Stimulated activated CD4-positive, alpha-beta T cell treated with anti-CD3 and anti-CD28 coated beads, Interleukin-15, amount 100 ng/mL, for 24 hours (primary cell): ENCODE measurements at regions not wholly inside any gene's neighbourhood (a gene's known extent, or its start where the extent isn't known, plus 50 kb on each side); places are given as distances from the start of the nearest gene placed in this dataset.

ENCODE experiments used
- DNase-seq: peaks from one replicate; pipeline ENCODE4 v3.0.0-alpha.2; 2020

- no peak for DNase-seq
Observed at GRCh38 chr6:33921745-33922144, 117.9 kb upstream of the MLN start.

GRCh38 chr6:33918175-33918695, 114.4 kb upstream of the MLN start:
- no peak for DNase-seq

- DNase-seq, result no peak
Observed at GRCh38 chr6:33915134-33915533, 111.3 kb upstream of the MLN start.

- peak; percentile 63 for DNase-seq
Observed at GRCh38 chr6:33914645-33915044, 110.8 kb upstream of the MLN start.

- no peak for DNase-seq
Observed at GRCh38 chr6:33912195-33912594, 108.4 kb upstream of the MLN start.

- no peak for DNase-seq
Observed at GRCh38 chr6:33911488-33911887, 107.7 kb upstream of the MLN start.

GRCh38 chr6:33910594-33910993, 106.8 kb upstream of the MLN start:
- no peak for DNase-seq

GRCh38 chr6:33909737-33910136, 105.9 kb upstream of the MLN start:
- no peak for DNase-seq

GRCh38 chr6:33908025-33908424, 104.2 kb upstream of the MLN start:
- DNase-seq, result no peak

- no peak for DNase-seq
Observed at GRCh38 chr6:33907227-33907626, 103.4 kb upstream of the MLN start.

GRCh38 chr6:33906439-33906838, 102.6 kb upstream of the MLN start:
- DNase-seq, result no peak

- DNase-seq, result peak; percentile 16
Observed at GRCh38 chr6:33905071-33905609, 101.3 kb upstream of the MLN start.

GRCh38 chr6:33904747-33905065, 100.9 kb upstream of the MLN start:
- no peak for DNase-seq

GRCh38 chr6:33904050-33904746, 100.4 kb upstream of the MLN start:
- DNase-seq, result peak; percentile 71

GRCh38 chr6:33903579-33903978, 99.8 kb upstream of the MLN start:
- DNase-seq, result no peak

GRCh38 chr6:33902457-33902853, 98.7 kb upstream of the MLN start:
- no peak for DNase-seq

- DNase-seq, result no peak
Observed at GRCh38 chr6:33901822-33902456, 98.1 kb upstream of the MLN start.

GRCh38 chr6:33898771-33899170, 95.0 kb upstream of the MLN start:
- no peak for DNase-seq

GRCh38 chr6:33897189-33897780, 93.5 kb upstream of the MLN start:
- no peak for DNase-seq

- peak; percentile 18 for DNase-seq
Observed at GRCh38 chr6:33896391-33897188, 92.8 kb upstream of the MLN start.

GRCh38 chr6:33895988-33896387, 92.2 kb upstream of the MLN start:
- DNase-seq, result no peak

- no peak for DNase-seq
Observed at GRCh38 chr6:33895296-33895695, 91.5 kb upstream of the MLN start.

GRCh38 chr6:33894438-33894837, 90.6 kb upstream of the MLN start:
- DNase-seq, result no peak
